WTC11 (cell line): ENCODE measurements at regions not wholly inside any gene's neighbourhood (a gene's known extent, or its start where the extent isn't known, plus 50 kb on each side); places are given as distances from the start of the nearest gene placed in this dataset.

Source experiments
- CTCF ChIP-seq: fragments of 200-600 bp; IDR thresholded peaks from 2 replicates; pipeline ENCODE4 v1.8.0; 2022; ENCODE audit warnings: antibody characterized with exemption
- ESRRA ChIP-seq: sonication (generic); formaldehyde crosslinking; IDR thresholded peaks from 2 replicates; pipeline ENCODE4 v1.8.1; 2022; ENCODE audit warnings: mild to moderate bottlenecking, missing genetic modification reagents, borderline replicate concordance
- FOXJ3 ChIP-seq: sonication (generic); formaldehyde crosslinking; IDR thresholded peaks from 2 replicates; pipeline ENCODE4 v1.9.0; 2021; ENCODE audit warnings: missing genetic modification reagents, mild to moderate bottlenecking, borderline replicate concordance
- FOXP4 ChIP-seq: sonication (generic); formaldehyde crosslinking; IDR thresholded peaks from 2 replicates; pipeline ENCODE4 v1.8.0; 2022; ENCODE audit warnings: mild to moderate bottlenecking, missing genetic modification reagents
- GRHL2 ChIP-seq: fragments of 250-450 bp; sonication (Bioruptor Pico); IDR thresholded peaks from 2 replicates; pipeline ENCODE4 v1.8.0; 2022; ENCODE audit warnings: mild to moderate bottlenecking, moderate library complexity; ENCODE audit not compliant: insufficient replicate concordance, severe bottlenecking
- NFATC4 ChIP-seq: fragments of 250-450 bp; sonication (Bioruptor Pico); IDR thresholded peaks from 2 replicates; pipeline ENCODE4 v1.9.0; 2021; ENCODE audit warnings: mild to moderate bottlenecking
- SP1 ChIP-seq: sonication (generic); formaldehyde crosslinking; conservative IDR thresholded peaks from 2 replicates; pipeline ENCODE4 v1.8.1; 2022; ENCODE audit warnings: missing genetic modification reagents
- USF2 ChIP-seq: sonication (generic); formaldehyde crosslinking; IDR thresholded peaks from 2 replicates; pipeline ENCODE4 v1.8.1; 2023; ENCODE audit warnings: mild to moderate bottlenecking, missing genetic modification reagents, moderate library complexity
- ZBTB21 ChIP-seq: sonication (generic); formaldehyde crosslinking; IDR thresholded peaks from 2 replicates; pipeline ENCODE4 v1.8.1; 2023; ENCODE audit warnings: mild to moderate bottlenecking, missing genetic modification reagents, borderline replicate concordance

- TF ChIP-seq CTCF = no peak
- TF ChIP-seq NFATC4 (CRISPR knock-in tag) = no peak
- no peak for TF ChIP-seq FOXJ3 (CRISPR knock-in tag)
- no peak for TF ChIP-seq ZBTB21 (CRISPR knock-in tag)
- no peak for TF ChIP-seq ESRRA (CRISPR knock-in tag)
- TF ChIP-seq USF2 (CRISPR knock-in tag) = no peak
- TF ChIP-seq SP1 (CRISPR knock-in tag) = no peak
- no peak for TF ChIP-seq FOXP4 (CRISPR knock-in tag)
- TF ChIP-seq GRHL2 (CRISPR knock-in tag) = no peak
Observed at GRCh38 chr14:32005628-32006027, 71.5 kb upstream of the ARHGAP5 start.
